ENCODE measurements at regions not wholly inside any gene's neighbourhood (a gene's known extent, or its start where the extent isn't known, plus 50 kb on each side); places are given as distances from the start of the nearest gene placed in this dataset.

GRCh38 chr1:105017587-105017986, 1267.9 kb downstream of the AMY1C start:
- no peaks in the 10 kb centered on the region for H3K4me1 ChIP-seq
- DNase-seq, result no peak
- no peaks in the 10 kb centered on the region for H3K9me3 ChIP-seq
- 76 to 81% methylated on average over 7 of the region's 7 CpGs for WGBS, 2 donors
- TF ChIP-seq POLR2A (IDR thresholded peaks at IDR 0.05), result no peak
- TF ChIP-seq CTCF (IDR thresholded peaks at IDR 0.05), result no peak
- intact Hi-C loops (cut with DNase I; ENCODE audit: low total_unique reads), result no loop called here
- no peak overlapping the region for H3K4me3 ChIP-seq
- no peaks in the 10 kb centered on the region for H3K27me3 ChIP-seq
- H3K27ac ChIP-seq, result no peak overlapping the region
- no peaks in the 10 kb centered on the region for H3K36me3 ChIP-seq (ENCODE audit: low read depth, missing control alignments)

- DNase-seq, result no peak
- Histone ChIP-seq H3K4me1 (no peaks in the 10 kb centered on the region), H3K36me3 (ENCODE audit: low read depth, missing control alignments) (no peaks in the 10 kb centered on the region), H3K27ac (no peak overlapping the region), H3K27me3 (no peaks in the 10 kb centered on the region), H3K4me3 (no peak overlapping the region), H3K9me3 (no peaks in the 10 kb centered on the region)
- TF ChIP-seq POLR2A (IDR thresholded peaks at IDR 0.05) (no peak), CTCF (IDR thresholded peaks at IDR 0.05) (no peak)
- intact Hi-C loops (cut with DNase I; ENCODE audit: low total_unique reads), result no loop called here
Observed at GRCh38 chr1:105023719-105024118, 1274.0 kb downstream of the AMY1C start.

GRCh38 chr1:105027838-105028471, 1278.3 kb downstream of the AMY1C start:
- Histone ChIP-seq H3K9me3 (no peaks in the 10 kb centered on the region), H3K36me3 (ENCODE audit: low read depth, missing control alignments) (no peaks in the 10 kb centered on the region), H3K27ac (no peak overlapping the region), H3K4me3 (no peak overlapping the region), H3K27me3 (no peaks in the 10 kb centered on the region), H3K4me1 (no peaks in the 10 kb centered on the region)
- no peak for DNase-seq
- WGBS, 2 donors, result 72 to 93% methylated on average over 3 of the region's 3 CpGs
- intact Hi-C loops (cut with DNase I; ENCODE audit: low total_unique reads), result no loop called here
- TF ChIP-seq CTCF (IDR thresholded peaks at IDR 0.05), result no peak
- no peak for TF ChIP-seq POLR2A (IDR thresholded peaks at IDR 0.05)

- no peak overlapping the region for H3K27ac ChIP-seq
- H3K36me3 ChIP-seq (ENCODE audit: low read depth, missing control alignments), result no peaks in the 10 kb centered on the region
- 89 to 95% methylated on average over 3 of the region's 3 CpGs for WGBS, 2 donors
- intact Hi-C loops (cut with DNase I; ENCODE audit: low total_unique reads), result no loop called here
- no peaks in the 10 kb centered on the region for H3K9me3 ChIP-seq
- no peak overlapping the region for H3K4me3 ChIP-seq
- no peaks in the 10 kb centered on the region for H3K4me1 ChIP-seq
- no peak for TF ChIP-seq CTCF (IDR thresholded peaks at IDR 0.05)
- no peak for TF ChIP-seq POLR2A (IDR thresholded peaks at IDR 0.05)
- DNase-seq, result no peak
- no peaks in the 10 kb centered on the region for H3K27me3 ChIP-seq
Observed at GRCh38 chr1:105072446-105072845, 1322.7 kb downstream of the AMY1C start.

- H3K27ac ChIP-seq, result no peak overlapping the region
- DNase-seq, result no peak
- no peaks in the 10 kb centered on the region for H3K27me3 ChIP-seq
- H3K36me3 ChIP-seq (ENCODE audit: low read depth, missing control alignments), result no peaks in the 10 kb centered on the region
- 92% methylated on average over 3 of the region's 3 CpGs for WGBS, 2 donors
- H3K9me3 ChIP-seq, result no peaks in the 10 kb centered on the region
- H3K4me3 ChIP-seq, result no peak overlapping the region
- TF ChIP-seq CTCF (IDR thresholded peaks at IDR 0.05) (no peak), POLR2A (IDR thresholded peaks at IDR 0.05) (no peak)
- intact Hi-C loops (cut with DNase I; ENCODE audit: low total_unique reads), result no loop called here
- H3K4me1 ChIP-seq, result no peaks in the 10 kb centered on the region
Observed at GRCh38 chr1:105072850-105073249, 1323.2 kb downstream of the AMY1C start.

All from testis (tissue), 2 donors.